NT2/D1 (cell line): ENCODE measurements at regions not wholly inside any gene's neighbourhood (a gene's known extent, or its start where the extent isn't known, plus 50 kb on each side); places are given as distances from the start of the nearest gene placed in this dataset.

Experiments
- YY1 ChIP-seq: IDR thresholded peaks from 2 replicates; pipeline ENCODE4 v1.6.1; 2011; ENCODE audit not compliant: insufficient read length, insufficient read depth
- ZNF274 ChIP-seq: IDR thresholded peaks from 2 replicates; pipeline ENCODE4 v1.6.1; 2011; ENCODE audit warnings: mild to moderate bottlenecking, low read depth, low read length

GRCh38 chr5:38714240-38714639 lies 131.6 kb upstream of the OSMR start:
- TF ChIP-seq YY1 (no peak), ZNF274 (no peak)
